ENCODE measurements at regions not wholly inside any gene's neighbourhood (a gene's known extent, or its start where the extent isn't known, plus 50 kb on each side); places are given as distances from the start of the nearest gene placed in this dataset.

- Histone ChIP-seq H3K27ac (ENCODE audit: low read depth in 1 of 2, low read length in 2 of 2) (no peak overlapping the region), H3K27me3 (ENCODE audit: control insufficient read depth in 4 of 4, insufficient read depth in 4 of 4, low read length in 3 of 4) (no peaks in the 10 kb centered on the region), H3K9me3 (ENCODE audit: control insufficient read depth in 4 of 4, low read length in 3 of 4) (peaks cover 0 to 1% (median 0%) of the 10 kb centered on the region in 4 donors), H3K4me1 (ENCODE audit: control insufficient read depth in 4 of 4, insufficient read depth in 4 of 4, low read length in 3 of 4) (no peaks in the 10 kb centered on the region), H3K9ac (ENCODE audit: low read depth in 1 of 2, low read length in 2 of 2) (no peak overlapping the region), H3K36me3 (ENCODE audit: control insufficient read depth in 4 of 4, insufficient read depth in 3 of 4, low read depth in 1 of 4, low read length in 3 of 4) (no peaks in the 10 kb centered on the region), H3K4me3 (ENCODE audit: low read depth in 1 of 3, low read length in 3 of 3) (no peak overlapping the region)
- 85% methylated on average over 5 of the region's 5 CpGs for WGBS
- no peak for TF ChIP-seq YY1 (IDR thresholded peaks at IDR 0.05)
- no peak for DNase-seq (ENCODE audit: low spot score)
These were observed 1673.5 kb upstream of the CELF4 start for GRCh38 chr18:39238981-39239660.

GRCh38 chr18:39235118-39235719 is 1669.6 kb upstream of the CELF4 start:
- DNase-seq (ENCODE audit: low spot score) = no peak
- peaks cover 0 to 1% (median 0%) of the 10 kb centered on the region in 4 donors for H3K9me3 ChIP-seq (ENCODE audit: control insufficient read depth in 4 of 4, low read length in 3 of 4)
- no peaks in the 10 kb centered on the region for H3K27me3 ChIP-seq (ENCODE audit: control insufficient read depth in 4 of 4, insufficient read depth in 4 of 4, low read length in 3 of 4)
- H3K9ac ChIP-seq (ENCODE audit: low read depth in 1 of 2, low read length in 2 of 2) = no peak overlapping the region
- H3K36me3 ChIP-seq (ENCODE audit: control insufficient read depth in 4 of 4, insufficient read depth in 3 of 4, low read depth in 1 of 4, low read length in 3 of 4) = no peaks in the 10 kb centered on the region
- H3K27ac ChIP-seq (ENCODE audit: low read depth in 1 of 2, low read length in 2 of 2) = no peak overlapping the region
- no peak overlapping the region for H3K4me3 ChIP-seq (ENCODE audit: low read depth in 1 of 3, low read length in 3 of 3)
- WGBS = 93% methylated on average over 19 of the region's 19 CpGs
- H3K4me1 ChIP-seq (ENCODE audit: control insufficient read depth in 4 of 4, insufficient read depth in 4 of 4, low read length in 3 of 4) = no peaks in the 10 kb centered on the region
- TF ChIP-seq HNF4A (conservative IDR thresholded peaks at IDR 0.05) = no peak

GRCh38 chr18:39232937-39233336 is 1667.3 kb upstream of the CELF4 start:
- Histone ChIP-seq H3K9me3 (ENCODE audit: control insufficient read depth in 4 of 4, low read length in 3 of 4) (peaks cover 0 to 1% (median 0%) of the 10 kb centered on the region in 4 donors), H3K27me3 (ENCODE audit: control insufficient read depth in 4 of 4, insufficient read depth in 4 of 4, low read length in 3 of 4) (peaks cover 0 to 4% (median 0%) of the 10 kb centered on the region in 4 donors), H3K4me3 (ENCODE audit: low read depth in 1 of 3, low read length in 3 of 3) (no peak overlapping the region), H3K4me1 (ENCODE audit: control insufficient read depth in 4 of 4, insufficient read depth in 4 of 4, low read length in 3 of 4) (no peaks in the 10 kb centered on the region), H3K27ac (ENCODE audit: low read depth in 1 of 2, low read length in 2 of 2) (no peak overlapping the region), H3K9ac (ENCODE audit: low read depth in 1 of 2, low read length in 2 of 2) (no peak overlapping the region), H3K36me3 (ENCODE audit: control insufficient read depth in 4 of 4, insufficient read depth in 3 of 4, low read depth in 1 of 4, low read length in 3 of 4) (no peaks in the 10 kb centered on the region)
- 80% methylated on average over 8 of the region's 8 CpGs for WGBS
- no peak for DNase-seq (ENCODE audit: low spot score)
- no peak for TF ChIP-seq NR2F2 (IDR thresholded peaks at IDR 0.05)
- no peak for TF ChIP-seq JUND (IDR thresholded peaks at IDR 0.05)
- TF ChIP-seq ATF3 (IDR thresholded peaks at IDR 0.05) = no peak
- no peak for TF ChIP-seq RAD21 (IDR thresholded peaks at IDR 0.05)
- no peak for TF ChIP-seq SP1 (IDR thresholded peaks at IDR 0.05)
- no peak for TF ChIP-seq TAF1 (conservative IDR thresholded peaks at IDR 0.05)
- no peak for TF ChIP-seq FOXA2 (IDR thresholded peaks at IDR 0.05)
- TF ChIP-seq HNF4A (conservative IDR thresholded peaks at IDR 0.05) = no peak
- no peak for TF ChIP-seq HNF4G (IDR thresholded peaks at IDR 0.05)
- no peak for TF ChIP-seq YY1 (IDR thresholded peaks at IDR 0.05)
- TF ChIP-seq CTCF (IDR thresholded peaks at IDR 0.05; ENCODE audit: low read depth, low read length, missing input control) = no peak
- TF ChIP-seq EGR1 (IDR thresholded peaks at IDR 0.05; ENCODE audit: low read depth in 2 of 2) = no peak
- TF ChIP-seq GABPA (IDR thresholded peaks at IDR 0.05 in 1 of 2, conservative IDR thresholded peaks at IDR 0.05 in 1 of 2) = no peak
- TF ChIP-seq FOXA1 (IDR thresholded peaks at IDR 0.05) = no peak
- no peak for TF ChIP-seq MAX (IDR thresholded peaks at IDR 0.05)
- no peak for TF ChIP-seq RXRA (IDR thresholded peaks at IDR 0.05)

All from liver (tissue), 8 donors.